ENCODE measurements at regions not wholly inside any gene's neighbourhood (a gene's known extent, or its start where the extent isn't known, plus 50 kb on each side); places are given as distances from the start of the nearest gene placed in this dataset.
A peak's percentile ranks its signal among the peaks of the same experiment; 100 is the strongest.

DNA sequence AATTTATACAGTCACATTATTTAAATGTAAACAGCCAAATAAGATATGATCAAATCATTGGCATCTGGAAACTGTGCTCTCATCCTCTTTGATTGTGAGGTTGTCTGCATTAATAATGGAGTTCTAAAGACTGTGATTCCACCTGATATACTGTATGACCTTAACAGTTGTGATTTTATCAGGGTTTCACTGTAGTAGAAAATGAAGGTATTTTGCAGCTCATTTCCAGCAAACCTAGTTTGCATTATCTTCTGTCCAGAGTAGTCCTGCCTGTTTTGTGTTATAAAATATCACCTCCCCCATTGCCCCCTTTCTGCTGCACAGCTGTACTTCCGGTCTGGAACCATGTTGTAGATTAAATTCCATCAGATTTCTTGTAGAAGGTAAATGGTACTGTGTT, 731.6 kb upstream of the FANCL start:
- H3K27me3 ChIP-seq, result no peaks in the 10 kb centered on the region
- H3K4me1 ChIP-seq, result peaks cover 0 to 3% of the 10 kb centered on the region in 2 donors
- intact Hi-C loops (cut with DNase I; ENCODE audit: low total_unique reads), result loop anchor here (10.0 kb wide), 1 partner anchor 172 kb away; no protein-coding TSS in a partner anchor
- no peak overlapping the region for H3K4me3 ChIP-seq
- TF ChIP-seq, protein P1, sequence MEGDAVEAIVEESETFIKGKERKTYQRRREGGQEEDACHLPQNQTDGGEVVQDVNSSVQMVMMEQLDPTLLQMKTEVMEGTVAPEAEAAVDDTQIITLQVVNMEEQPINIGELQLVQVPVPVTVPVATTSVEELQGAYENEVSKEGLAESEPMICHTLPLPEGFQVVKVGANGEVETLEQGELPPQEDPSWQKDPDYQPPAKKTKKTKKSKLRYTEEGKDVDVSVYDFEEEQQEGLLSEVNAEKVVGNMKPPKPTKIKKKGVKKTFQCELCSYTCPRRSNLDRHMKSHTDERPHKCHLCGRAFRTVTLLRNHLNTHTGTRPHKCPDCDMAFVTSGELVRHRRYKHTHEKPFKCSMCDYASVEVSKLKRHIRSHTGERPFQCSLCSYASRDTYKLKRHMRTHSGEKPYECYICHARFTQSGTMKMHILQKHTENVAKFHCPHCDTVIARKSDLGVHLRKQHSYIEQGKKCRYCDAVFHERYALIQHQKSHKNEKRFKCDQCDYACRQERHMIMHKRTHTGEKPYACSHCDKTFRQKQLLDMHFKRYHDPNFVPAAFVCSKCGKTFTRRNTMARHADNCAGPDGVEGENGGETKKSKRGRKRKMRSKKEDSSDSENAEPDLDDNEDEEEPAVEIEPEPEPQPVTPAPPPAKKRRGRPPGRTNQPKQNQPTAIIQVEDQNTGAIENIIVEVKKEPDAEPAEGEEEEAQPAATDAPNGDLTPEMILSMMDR (IDR thresholded peaks at IDR 0.05), result no peak
- TF ChIP-seq POLR2A (IDR thresholded peaks at IDR 0.05), result no peak
- no peak for TF ChIP-seq POLR2AphosphoS5 (IDR thresholded peaks at IDR 0.05)
- no peak overlapping the region for H3K27ac ChIP-seq
- H3K9me3 ChIP-seq, result no peaks in the 10 kb centered on the region
- no peak for DNase-seq (ENCODE audit: low spot score in 2 of 2)
- H3K36me3 ChIP-seq, result no peaks in the 10 kb centered on the region

DNA sequence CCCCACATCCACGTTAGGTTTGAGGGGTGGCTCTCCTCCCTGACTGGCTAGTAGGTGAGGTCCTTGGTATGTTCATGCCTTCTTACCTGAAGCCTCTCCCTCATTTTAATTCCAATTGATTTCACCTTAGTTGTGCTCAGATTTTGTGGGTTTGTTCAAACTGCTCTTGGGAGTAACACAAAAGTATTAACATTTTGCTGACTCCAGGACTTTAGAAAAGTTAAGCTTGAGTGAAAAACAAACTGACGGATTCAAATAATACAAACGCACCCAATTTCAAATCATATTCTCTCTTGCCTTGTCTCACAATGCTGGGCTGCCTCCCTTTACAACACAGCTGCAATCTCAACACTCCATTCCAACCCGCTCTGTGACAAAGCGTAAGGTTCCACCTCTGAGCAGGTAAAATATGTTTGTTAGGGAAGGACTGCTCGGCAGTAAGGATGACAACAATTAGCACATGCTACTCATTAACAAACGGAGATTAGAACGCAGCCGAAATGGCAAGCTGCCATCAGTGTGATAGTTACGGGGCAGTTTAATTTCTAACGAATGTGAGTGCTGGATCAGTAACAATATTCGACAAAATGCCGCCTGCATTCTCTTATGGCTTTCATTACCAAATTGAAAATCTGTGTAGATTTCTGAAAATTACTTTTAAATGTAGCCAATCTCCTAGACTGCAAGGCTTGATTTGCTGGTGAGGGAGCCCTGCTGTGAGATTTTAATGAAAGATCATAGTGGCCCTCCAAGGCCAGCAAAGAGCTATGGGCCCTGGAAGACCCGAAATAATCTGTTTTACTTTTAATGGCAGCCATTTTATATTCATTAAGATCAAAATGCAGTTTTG, 730.6 kb upstream of the FANCL start:
- H3K36me3 ChIP-seq, result no peaks in the 10 kb centered on the region
- no peaks in the 10 kb centered on the region for H3K27me3 ChIP-seq
- intact Hi-C loops (cut with DNase I; ENCODE audit: low total_unique reads), result loop anchor here (10.0 kb wide), 1 partner anchor 173 kb away; no protein-coding TSS in a partner anchor
- no peaks in the 10 kb centered on the region for H3K9me3 ChIP-seq
- TF ChIP-seq, protein P1 (IDR thresholded peaks at IDR 0.05), result no peak
- TF ChIP-seq POLR2AphosphoS5 (IDR thresholded peaks at IDR 0.05) (no peak), POLR2A (IDR thresholded peaks at IDR 0.05) (no peak)
- peak overlapping the region in 1 of 3 donors; percentile 30 for H3K4me3 ChIP-seq
- peaks cover 0 to 3% of the 10 kb centered on the region in 2 donors for H3K4me1 ChIP-seq
- H3K27ac ChIP-seq, result no peak overlapping the region
- DNase-seq (ENCODE audit: low spot score in 2 of 2), result no peak

- intact Hi-C loops (cut with DNase I; ENCODE audit: low total_unique reads), result loop anchor here (10.0 kb wide), 1 partner anchor 174 kb away; no protein-coding TSS in a partner anchor
- H3K27ac ChIP-seq, result no peak overlapping the region
- no peak overlapping the region for H3K4me3 ChIP-seq
- no peaks in the 10 kb centered on the region for H3K4me1 ChIP-seq
- H3K36me3 ChIP-seq, result no peaks in the 10 kb centered on the region
- H3K27me3 ChIP-seq, result no peaks in the 10 kb centered on the region
- no peaks in the 10 kb centered on the region for H3K9me3 ChIP-seq
- DNase-seq (ENCODE audit: low spot score in 2 of 2), result no peak
- no peak for TF ChIP-seq POLR2AphosphoS5 (IDR thresholded peaks at IDR 0.05)
- TF ChIP-seq, protein P1 (IDR thresholded peaks at IDR 0.05), result no peak
- TF ChIP-seq POLR2A (IDR thresholded peaks at IDR 0.05), result no peak
Measured at GRCh38 chr2:58970365-58970764, 729.2 kb upstream of the FANCL start.

- Histone ChIP-seq H3K4me3 (no peak overlapping the region), H3K9me3 (no peaks in the 10 kb centered on the region), H3K36me3 (no peaks in the 10 kb centered on the region), H3K27ac (no peak overlapping the region), H3K27me3 (no peaks in the 10 kb centered on the region), H3K4me1 (no peaks in the 10 kb centered on the region)
- intact Hi-C loops (cut with DNase I; ENCODE audit: low total_unique reads), result no loop called here
- TF ChIP-seq, protein P1 (IDR thresholded peaks at IDR 0.05), result no peak
- TF ChIP-seq POLR2AphosphoS5 (IDR thresholded peaks at IDR 0.05), result no peak
- TF ChIP-seq POLR2A (IDR thresholded peaks at IDR 0.05), result no peak
- no peak for DNase-seq (ENCODE audit: low spot score in 2 of 2)
Measured at GRCh38 chr2:58968885-58969284, 727.8 kb upstream of the FANCL start.

DNA sequence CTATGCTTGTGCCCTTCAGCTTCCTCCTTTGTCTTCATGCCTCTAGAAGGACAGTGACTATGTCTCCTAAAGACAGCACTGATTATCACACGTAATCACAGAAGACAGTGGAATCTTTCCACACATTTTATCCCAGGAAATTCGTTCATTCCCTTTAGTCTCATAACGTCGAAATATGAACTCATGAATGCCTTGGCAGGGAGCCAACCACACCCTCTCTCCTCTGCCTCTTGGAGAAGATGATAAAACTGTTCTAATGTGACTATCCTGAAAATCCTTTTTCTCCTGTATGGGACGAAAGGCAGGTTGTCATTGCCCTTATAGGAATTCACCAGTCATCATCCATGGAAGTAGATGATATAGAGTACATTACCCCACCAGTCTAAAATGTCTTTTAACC, 726.6 kb upstream of the FANCL start:
- intact Hi-C loops (cut with DNase I; ENCODE audit: low total_unique reads), result no loop called here

More for the DNA sequence above, 726.6 kb upstream of the FANCL start:
- TF ChIP-seq POLR2AphosphoS5 (IDR thresholded peaks at IDR 0.05), result no peak
- TF ChIP-seq, protein P1 (IDR thresholded peaks at IDR 0.05), result no peak
- no peak for TF ChIP-seq POLR2A (IDR thresholded peaks at IDR 0.05)
- Histone ChIP-seq H3K9me3 (no peaks in the 10 kb centered on the region), H3K36me3 (no peaks in the 10 kb centered on the region), H3K4me3 (no peak overlapping the region), H3K27ac (no peak overlapping the region), H3K27me3 (no peaks in the 10 kb centered on the region), H3K4me1 (no peaks in the 10 kb centered on the region)
- DNase-seq (ENCODE audit: low spot score in 2 of 2), result no peak
